HL-60/S4 (cell line): ENCODE measurements at regions not wholly inside any gene's neighbourhood (a gene's known extent, or its start where the extent isn't known, plus 50 kb on each side); places are given as distances from the start of the nearest gene placed in this dataset.

Experiments
- in situ Hi-C: fragments of 300-500 bp; cut with MboI; formaldehyde crosslinking; loops from 2 replicates; pipeline ENCODE4 v1.14.3; 2022; ENCODE audit warnings: low sequenced_read_pairs

DNA sequence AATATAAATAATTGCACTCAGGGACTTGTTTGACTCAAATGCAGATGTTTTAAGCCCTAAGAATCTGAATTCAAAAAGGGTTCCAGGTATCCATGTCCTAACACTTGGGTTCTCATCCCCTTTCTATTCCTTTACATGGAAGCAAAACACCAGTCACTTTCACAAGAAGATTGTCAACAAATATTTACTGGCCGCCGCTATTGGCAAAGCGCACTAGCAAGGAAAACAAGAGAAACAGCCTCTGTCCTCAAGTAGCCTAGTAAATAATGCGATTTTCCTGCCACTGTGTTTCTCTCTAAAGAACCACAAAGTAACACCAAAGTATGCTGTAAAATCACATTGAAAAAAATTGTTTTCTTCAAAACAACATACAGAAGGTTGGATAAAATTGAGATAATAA is 66.7 kb upstream of the EZH2 start:
- in situ Hi-C loops: loop anchor here (25.0 kb wide), 2 partner anchors 389 to 689 kb away; no protein-coding TSS in a partner anchor

- in situ Hi-C loops: no loop called here
These were observed 61.1 kb upstream of the EZH2 start for GRCh38 chr7:148944935-148945934.

DNA sequence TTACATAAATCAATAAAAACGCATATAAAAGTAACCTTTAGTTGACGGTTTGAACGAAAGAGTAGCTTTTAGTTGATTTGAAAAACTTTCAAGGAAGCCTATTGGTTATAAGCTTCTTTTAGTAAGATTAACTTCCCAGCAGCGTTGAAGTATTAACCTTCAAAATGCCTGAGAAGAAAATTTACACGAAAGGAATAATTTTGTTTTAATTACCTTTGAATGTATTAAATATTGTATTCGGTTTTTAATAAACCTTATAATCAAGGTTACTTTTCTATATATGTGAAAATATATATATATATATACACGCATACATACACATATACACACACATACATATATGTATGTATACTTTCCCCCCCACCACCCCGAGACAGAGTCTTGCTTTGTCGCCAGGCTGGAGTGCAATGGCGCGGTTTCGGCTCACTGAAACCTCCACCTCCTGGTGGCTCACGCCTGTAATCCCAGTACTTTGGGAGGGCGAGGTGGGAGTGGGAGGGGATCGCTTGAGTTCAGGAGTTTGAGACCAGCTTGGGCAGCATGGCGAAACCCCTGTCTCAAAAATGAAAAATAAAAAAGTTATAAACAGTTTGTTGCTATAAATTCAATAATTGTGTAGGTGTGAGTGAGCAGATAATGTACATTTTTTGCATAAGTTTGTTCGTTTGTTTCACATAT is 57.6 kb upstream of the EZH2 start:
- in situ Hi-C loops: no loop called here

DNA sequence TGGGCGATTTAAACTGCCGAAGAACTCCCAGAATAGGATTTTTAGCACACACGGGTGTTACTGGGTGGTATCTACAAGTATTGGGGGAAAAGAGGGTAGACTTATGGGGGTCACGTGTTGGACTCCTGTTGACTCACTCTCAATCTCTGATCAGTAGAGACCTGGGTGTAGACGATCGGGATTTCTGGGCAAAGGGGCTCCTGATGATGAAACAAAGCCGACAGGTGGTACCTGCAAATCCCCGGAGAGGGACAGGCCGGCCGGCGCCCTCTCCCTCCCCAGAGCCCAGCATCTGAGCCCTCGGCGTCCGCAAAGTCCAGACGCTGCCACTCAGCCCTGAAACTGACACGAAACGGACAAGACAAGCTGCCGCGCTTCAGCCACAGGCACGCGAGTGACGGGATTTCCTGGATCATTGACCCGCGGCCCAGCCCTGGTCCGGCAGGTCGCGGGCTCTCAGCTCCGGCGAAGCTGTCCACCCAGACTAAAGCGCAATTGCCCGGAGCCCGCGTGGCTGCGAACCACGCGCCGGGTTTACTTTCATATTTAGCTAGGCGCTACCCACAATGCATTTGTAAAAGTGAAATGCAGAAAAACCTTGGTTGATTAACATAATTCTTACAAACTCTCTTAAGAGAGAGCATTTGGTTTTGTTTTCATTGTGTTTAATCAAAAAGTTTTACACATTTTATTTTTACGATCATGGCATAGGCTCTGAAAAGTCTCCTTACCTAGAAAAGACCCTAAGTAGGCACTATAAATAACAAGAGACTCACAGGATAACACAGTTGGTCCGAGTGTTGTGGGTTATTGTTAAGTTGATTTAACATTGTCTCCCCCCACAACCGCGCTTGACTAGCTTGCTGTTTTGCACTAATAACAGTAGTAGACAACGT is 56.9 kb upstream of the EZH2 start:
- in situ Hi-C loops: no loop called here

DNA sequence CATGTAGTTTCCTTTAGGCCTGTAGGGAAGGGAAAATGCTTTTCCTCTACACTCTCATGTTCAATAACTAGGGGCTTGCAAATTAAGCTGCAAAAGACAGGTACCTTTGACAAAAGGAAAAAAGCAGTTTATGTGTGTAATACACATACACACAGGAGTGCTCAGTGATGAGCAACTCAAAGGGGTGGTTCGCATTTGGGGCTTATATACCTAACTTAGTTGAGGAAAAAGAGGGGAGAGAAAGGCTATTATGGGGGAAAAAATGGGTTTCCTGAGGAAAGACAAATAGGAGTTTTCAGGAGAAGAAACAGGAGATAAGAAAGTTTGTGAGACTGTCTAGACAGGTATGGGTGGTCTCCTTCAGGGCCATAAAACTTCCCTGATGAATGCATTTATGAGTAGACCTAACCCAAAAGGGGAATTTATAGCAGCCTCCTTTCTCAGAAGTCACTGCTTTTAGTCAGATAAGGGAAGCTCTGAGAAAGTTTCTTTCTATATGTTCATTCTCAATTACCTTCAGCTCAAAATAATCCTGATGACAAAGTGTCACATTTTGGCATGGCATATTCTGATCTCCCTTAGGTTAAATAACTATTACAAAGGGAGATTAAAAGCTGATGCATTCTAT is 55.2 kb upstream of the EZH2 start:
- in situ Hi-C loops: no loop called here

DNA sequence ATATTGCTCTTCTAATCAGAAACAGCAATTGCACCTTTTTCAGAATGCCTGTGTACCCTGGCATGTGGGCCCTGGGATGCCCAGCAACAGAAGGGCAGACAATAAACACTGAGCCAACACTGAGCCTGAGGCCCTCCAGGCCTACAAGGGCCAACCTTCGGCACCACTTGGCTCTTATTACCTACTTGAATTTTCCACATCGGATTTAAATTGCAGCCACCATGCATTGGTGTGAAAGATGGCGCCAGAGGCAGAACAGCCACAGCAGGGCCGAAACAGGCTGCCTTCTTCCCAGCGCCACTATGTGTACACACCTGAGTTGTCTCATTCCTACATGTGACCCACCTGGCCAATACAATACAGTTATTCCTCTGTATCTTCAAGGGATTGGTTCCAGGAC is 51.4 kb upstream of the EZH2 start:
- in situ Hi-C loops: no loop called here
